ENCODE measurements at regions not wholly inside any gene's neighbourhood (a gene's known extent, or its start where the extent isn't known, plus 50 kb on each side); places are given as distances from the start of the nearest gene placed in this dataset.

- TF ChIP-seq POLR2A (IDR thresholded peaks at IDR 0.05), result no peak
- TF ChIP-seq CTCF (IDR thresholded peaks at IDR 0.05), result no peak
Observed at GRCh38 chr13:110054041-110054440, 252.9 kb downstream of the COL4A1 start.
